Activated T-helper 1 cell treated with Interleukin-2 at 50 U/mL for 16 hours (primary cell): ENCODE measurements at regions not wholly inside any gene's neighbourhood (a gene's known extent, or its start where the extent isn't known, plus 50 kb on each side); places are given as distances from the start of the nearest gene placed in this dataset.

ENCODE experiments used
- DNase-seq: peaks from one replicate; pipeline ENCODE4 v3.0.0-alpha.2; 2020; ENCODE audit warnings: low read depth

- DNase-seq, result no peak
Observed at GRCh38 chr2:198701481-198701880, 756.3 kb downstream of the SATB2 start.

GRCh38 chr2:198700319-198700718 lies 757.4 kb downstream of the SATB2 start:
- DNase-seq, result no peak

- no peak for DNase-seq
Observed at GRCh38 chr2:198698230-198698629, 759.5 kb downstream of the SATB2 start.

GRCh38 chr2:198697794-198698193 lies 759.9 kb downstream of the SATB2 start:
- no peak for DNase-seq

GRCh38 chr2:198697218-198697617 lies 760.5 kb downstream of the SATB2 start:
- DNase-seq, result no peak

GRCh38 chr2:198695879-198696278 lies 761.9 kb downstream of the SATB2 start:
- no peak for DNase-seq

GRCh38 chr2:198692907-198693510 lies 764.7 kb downstream of the SATB2 start:
- no peak for DNase-seq

- no peak for DNase-seq
Observed at GRCh38 chr2:198691236-198691635, 766.5 kb downstream of the SATB2 start.

GRCh38 chr2:198664321-198664720 lies 793.4 kb downstream of the SATB2 start:
- no peak for DNase-seq

- DNase-seq, result no peak
Observed at GRCh38 chr2:198662905-198663304, 794.8 kb downstream of the SATB2 start.

- no peak for DNase-seq
Observed at GRCh38 chr2:198660501-198660900, 797.2 kb downstream of the SATB2 start.

GRCh38 chr2:198659096-198659870 lies 798.5 kb downstream of the SATB2 start:
- no peak for DNase-seq

GRCh38 chr2:198657512-198658121 lies 800.1 kb downstream of the SATB2 start:
- DNase-seq, result no peak

GRCh38 chr2:198656869-198657268 lies 800.9 kb downstream of the SATB2 start:
- no peak for DNase-seq

- no peak for DNase-seq
Observed at GRCh38 chr2:198654646-198655045, 803.1 kb downstream of the SATB2 start.

GRCh38 chr2:198653311-198653710 lies 804.4 kb downstream of the SATB2 start:
- no peak for DNase-seq

- no peak for DNase-seq
Observed at GRCh38 chr2:198652461-198652860, 805.3 kb downstream of the SATB2 start.

GRCh38 chr2:198645816-198646215 lies 811.9 kb downstream of the SATB2 start:
- no peak for DNase-seq

GRCh38 chr2:198641161-198641560 lies 816.6 kb downstream of the SATB2 start:
- no peak for DNase-seq

GRCh38 chr2:198640463-198640862 lies 817.3 kb downstream of the SATB2 start:
- no peak for DNase-seq

GRCh38 chr2:198639580-198639979 lies 818.2 kb downstream of the SATB2 start:
- DNase-seq, result no peak

- DNase-seq, result no peak
Observed at GRCh38 chr2:198638577-198638976, 819.2 kb downstream of the SATB2 start.

GRCh38 chr2:198630384-198630783 lies 826.0 kb downstream of the PLCL1 start:
- DNase-seq, result no peak
